H1 (cell line): ENCODE measurements at regions not wholly inside any gene's neighbourhood (a gene's known extent, or its start where the extent isn't known, plus 50 kb on each side); places are given as distances from the start of the nearest gene placed in this dataset.

Source experiments
- CTCF ChIA-PET: fragments of 300-600 bp; sonication (Branson Sonifier 250); formaldehyde crosslinking; loops from one replicate; lab custom pipeline; 2021; ENCODE audit not compliant: partially characterized antibody; lab: Charles Lee
- POLR2A ChIA-PET: fragments of 300-600 bp; sonication (Branson Sonifier 250); formaldehyde crosslinking; loops from one replicate; lab custom pipeline; 2021; ENCODE audit warnings: inconsistent platforms; ENCODE audit not compliant: partially characterized antibody; lab: Charles Lee
- DNase-seq, 2 experiments: peaks; one replicate each; pipeline versions ENCODE4 v3.0.0 to v3.0.0-alpha.2; 2010 to 2022; ENCODE audit warnings: low spot score in 2 of 2, low read depth in 1 of 2, mixed read lengths in 1 of 2
- FAIRE-seq: peaks from 2 replicates; lab custom pipeline; 2011; peaks lifted over from hg19 to GRCh38; lab: Jason Lieb, UNC
- H2AFZ ChIP-seq: 2 replicates; pipeline ENCODE4 v1.8.1; 2012; ENCODE audit warnings: low read length, inconsistent platforms
- H2AK5ac ChIP-seq: 2 replicates; pipeline ENCODE4 v1.6.1; 2013; ENCODE audit warnings: low read depth, low read length
- H2BK120ac ChIP-seq: replicated peaks from 2 replicates; pipeline ENCODE3; 2013; ENCODE audit warnings: low read depth, low read length, inconsistent platforms
- H2BK12ac ChIP-seq: 2 replicates; pipeline ENCODE4 v1.6.1; 2013; ENCODE audit warnings: low read depth, low read length
- H2BK15ac ChIP-seq: 2 replicates; pipeline ENCODE4 v1.6.1; 2013; ENCODE audit warnings: low read length
- H2BK20ac ChIP-seq: 2 replicates; pipeline ENCODE4 v1.6.1; 2013; ENCODE audit warnings: low read length
- H2BK5ac ChIP-seq: 2 replicates; pipeline ENCODE4 v1.6.1; 2013; ENCODE audit warnings: low read depth, low read length
- H3K14ac ChIP-seq: 2 replicates; pipeline ENCODE4 v1.6.1; 2013; ENCODE audit warnings: inconsistent platforms; ENCODE audit not compliant: insufficient read length
- H3K18ac ChIP-seq: 2 replicates; pipeline ENCODE4 v1.6.1; 2013; ENCODE audit warnings: low read length; ENCODE audit errors: extremely low read depth
- H3K23ac ChIP-seq: 2 replicates; pipeline ENCODE4 v1.6.1; 2013; ENCODE audit warnings: inconsistent platforms; ENCODE audit not compliant: insufficient read length
- H3K23me2 ChIP-seq: 2 replicates; pipeline ENCODE4 v1.6.1; 2013; ENCODE audit warnings: low read depth, low read length
- H3K27ac ChIP-seq: 2 replicates; pipeline ENCODE4 v1.6.1; 2011; ENCODE audit warnings: low read depth, low read length, inconsistent platforms
- H3K27me3 ChIP-seq, 4 experiments: replicated peaks in 1 of 4; 1 replicate in 1 of 4; 2 replicates in 3 of 4; pipeline versions ENCODE4 v1.6.1 to v1.8.1; 2011 to 2013; ENCODE audit warnings: low read length in 3 of 4, mild to moderate bottlenecking in 3 of 4, inconsistent platforms in 2 of 4, mixed read lengths in 2 of 4, moderate library complexity in 1 of 4; ENCODE audit not compliant: control insufficient read depth in 3 of 4, insufficient read depth in 3 of 4; ENCODE audit errors: extremely low read depth in 1 of 4
- H3K36me3 ChIP-seq, 4 experiments: 2 replicates each; pipeline versions ENCODE4 v1.6.1 to v1.8.1; 2011 to 2013; ENCODE audit warnings: mild to moderate bottlenecking in 4 of 4, low read length in 3 of 4, moderate library complexity in 2 of 4, control low read depth in 1 of 4, inconsistent platforms in 1 of 4; ENCODE audit not compliant: insufficient read depth in 4 of 4, control insufficient read depth in 2 of 4
- H3K4ac ChIP-seq: replicated peaks from 2 replicates; pipeline ENCODE3; 2013; ENCODE audit warnings: low read length, low read depth, mixed read lengths, inconsistent platforms; ENCODE audit not compliant: insufficient read length
- H3K4me1 ChIP-seq, 4 experiments: replicated peaks in 1 of 4; 1 replicate in 1 of 4; 2 replicates in 3 of 4; pipeline versions ENCODE4 v1.6.1 to v1.8.1; 2011 to 2013; ENCODE audit warnings: low read length in 3 of 4, inconsistent platforms in 2 of 4, mixed read lengths in 1 of 4; ENCODE audit not compliant: insufficient read depth in 4 of 4, control insufficient read depth in 3 of 4
- H3K4me2 ChIP-seq, 2 experiments: 2 replicates each; pipeline versions ENCODE4 v1.6.1 to v1.8.1; 2011 to 2013; ENCODE audit warnings: low read depth in 2 of 2, low read length in 2 of 2, control low read depth in 1 of 2, inconsistent platforms in 1 of 2, mild to moderate bottlenecking in 1 of 2; ENCODE audit not compliant: insufficient read depth in 1 of 2
- H3K4me3 ChIP-seq, 4 experiments: fragments of 200-600, 300-600 bp in 1 of 4; sonication (generic), shearing (Covaris generic), sonication (Bioruptor Twin) in 1 of 4; 2 replicates each; pipeline versions ENCODE4 v1.5.1 to v1.8.1; 2011 to 2016; ENCODE audit warnings: low read length in 4 of 4, low read depth in 3 of 4, control low read depth in 2 of 4, inconsistent platforms in 2 of 4, mild to moderate bottlenecking in 2 of 4, mixed read lengths in 1 of 4, moderate library complexity in 1 of 4; ENCODE audit not compliant: insufficient read depth in 2 of 4; ENCODE audit errors: extremely low read depth in 1 of 4
- H3K56ac ChIP-seq: replicated peaks from 2 replicates; pipeline ENCODE3; 2013; ENCODE audit warnings: low read depth, mild to moderate bottlenecking, mixed read lengths, low read length, inconsistent platforms; ENCODE audit not compliant: insufficient read length
- H3K79me1 ChIP-seq: 2 replicates; pipeline ENCODE4 v1.6.1; 2013; ENCODE audit warnings: low read depth, low read length, control low read depth
- H3K79me2 ChIP-seq, 2 experiments: 2 replicates each; pipeline versions ENCODE4 v1.6.1 to v1.8.1; 2012 to 2013; ENCODE audit warnings: low read length in 2 of 2, mild to moderate bottlenecking in 2 of 2, inconsistent platforms in 1 of 2; ENCODE audit not compliant: insufficient read depth in 2 of 2, control insufficient read depth in 1 of 2
- H3K9ac ChIP-seq, 4 experiments: replicated peaks in 1 of 4; 1 replicate in 1 of 4; 2 replicates in 3 of 4; pipeline versions ENCODE4 v1.6.1 to v1.8.1; 2011 to 2013; ENCODE audit warnings: low read depth in 3 of 4, low read length in 3 of 4, control low read depth in 2 of 4, mild to moderate bottlenecking in 2 of 4, moderate library complexity in 2 of 4, inconsistent platforms in 1 of 4; ENCODE audit errors: extremely low read depth in 1 of 4
- H3K9me3 ChIP-seq, 2 experiments: 2 replicates each; pipeline versions ENCODE4 v1.6.1 to v1.8.1; 2012 to 2013; ENCODE audit warnings: mild to moderate bottlenecking in 2 of 2, moderate library complexity in 2 of 2, control low read depth in 1 of 2, inconsistent platforms in 1 of 2, low read depth in 1 of 2, low read length in 1 of 2, mixed read lengths in 1 of 2; ENCODE audit not compliant: insufficient read depth in 2 of 2
- H4K20me1 ChIP-seq, 2 experiments: replicated peaks in 1 of 2; 2 replicates each; pipeline versions ENCODE3 to v1.8.1; 2011 to 2013; ENCODE audit warnings: inconsistent platforms in 2 of 2, low read length in 2 of 2, mild to moderate bottlenecking in 1 of 2; ENCODE audit not compliant: insufficient read depth in 2 of 2, control insufficient read depth in 1 of 2
- H4K5ac ChIP-seq: 2 replicates; pipeline ENCODE4 v1.6.1; 2013; ENCODE audit warnings: low read length, low read depth, mixed read lengths, inconsistent platforms; ENCODE audit not compliant: insufficient read length
- H4K8ac ChIP-seq: 2 replicates; pipeline ENCODE4 v1.8.0; 2013; ENCODE audit warnings: mild to moderate bottlenecking, moderate library complexity, low read length, inconsistent platforms; ENCODE audit not compliant: insufficient read depth; ENCODE audit errors: extremely low read depth
- H4K91ac ChIP-seq: replicated peaks from 2 replicates; pipeline ENCODE3; 2013; ENCODE audit warnings: low read length, mixed read lengths, inconsistent platforms; ENCODE audit not compliant: insufficient read length
- CHD1 ChIP-seq: IDR thresholded peaks from 2 replicates; pipeline ENCODE4 v1.6.1; 2012; ENCODE audit warnings: low read depth, low read length, improper control_type of control experiment
- KDM1A ChIP-seq: fragments of 200-600, 300-600 bp; sonication (generic); IDR thresholded peaks from 2 replicates; pipeline ENCODE4 v1.7.1; 2016; ENCODE audit warnings: mild to moderate bottlenecking, low read length, borderline replicate concordance
- NANOG ChIP-seq: IDR thresholded peaks from 2 replicates; pipeline ENCODE4 v1.6.1; 2011; ENCODE audit warnings: low read length, low read depth, mild to moderate bottlenecking, inconsistent platforms; ENCODE audit not compliant: insufficient read depth, poor library complexity, severe bottlenecking
- PHF8 ChIP-seq: fragments of 200-600 bp; sonication (generic); conservative IDR thresholded peaks from 2 replicates; pipeline ENCODE4 v1.7.1; 2012; ENCODE audit warnings: low read depth, mild to moderate bottlenecking, inconsistent platforms, low read length, moderate library complexity
- POU5F1 ChIP-seq: IDR thresholded peaks from 2 replicates; pipeline ENCODE4 v1.6.1; 2011; ENCODE audit warnings: low read depth, mild to moderate bottlenecking, low read length, moderate library complexity
- RBBP5 ChIP-seq: IDR thresholded peaks from 2 replicates; pipeline ENCODE4 v1.7.1; 2012; ENCODE audit warnings: low read depth, mild to moderate bottlenecking, inconsistent platforms, low read length, moderate library complexity, borderline replicate concordance
- RNF2 ChIP-seq: fragments of 200-900, 300-1000 bp; sonication (generic); IDR thresholded peaks from 2 replicates; pipeline ENCODE4 v1.7.1; 2016; ENCODE audit warnings: borderline replicate concordance, low read depth, mild to moderate bottlenecking, antibody characterized with exemption, low read length; ENCODE audit not compliant: poor library complexity, severe bottlenecking; ENCODE audit errors: missing control alignments
- SIX5 ChIP-seq: IDR thresholded peaks from 2 replicates; pipeline ENCODE4 v1.6.1; 2011; ENCODE audit warnings: mild to moderate bottlenecking, low read depth, low read length
- SRF ChIP-seq: IDR thresholded peaks from 2 replicates; pipeline ENCODE4 v1.6.1; 2011; ENCODE audit warnings: mild to moderate bottlenecking, low read depth, low read length, moderate library complexity
- TCF12 ChIP-seq: IDR thresholded peaks from 2 replicates; pipeline ENCODE4 v1.6.1; 2011; ENCODE audit warnings: low read depth, mild to moderate bottlenecking, low read length
- WGBS, 2 experiments: shearing (Covaris generic) in 1 of 2; methylation state at CpG; one replicate each; pipeline versions ENCODE4 v1.1.6 to v1.1.7; 2013 to 2015; ENCODE audit warnings: low lambda C conversion rate in 2 of 2, mixed read lengths in 2 of 2, inconsistent platforms in 1 of 2, low coverage in 1 of 2, missing lambda C conversion rate in 1 of 2; ENCODE audit not compliant: insufficient replicate concordance in 2 of 2, insufficient coverage in 1 of 2, insufficient read length in 1 of 2; ENCODE audit errors: extremely low coverage in 1 of 2, missing lambda C conversion rate in 1 of 2; 5-methylcytosine and 5-hydroxymethylcytosine counted together
- TF ChIP-seq, protein P1 (sequence below): IDR thresholded peaks from 2 replicates; pipeline ENCODE4 v1.6.1; 2011; ENCODE audit warnings: low read depth, mild to moderate bottlenecking, low read length; ENCODE audit not compliant: insufficient read depth
- TF ChIP-seq, protein P2 (sequence below): IDR thresholded peaks from 2 replicates; pipeline ENCODE4 v1.6.1; 2012; ENCODE audit warnings: inconsistent platforms

DNA sequence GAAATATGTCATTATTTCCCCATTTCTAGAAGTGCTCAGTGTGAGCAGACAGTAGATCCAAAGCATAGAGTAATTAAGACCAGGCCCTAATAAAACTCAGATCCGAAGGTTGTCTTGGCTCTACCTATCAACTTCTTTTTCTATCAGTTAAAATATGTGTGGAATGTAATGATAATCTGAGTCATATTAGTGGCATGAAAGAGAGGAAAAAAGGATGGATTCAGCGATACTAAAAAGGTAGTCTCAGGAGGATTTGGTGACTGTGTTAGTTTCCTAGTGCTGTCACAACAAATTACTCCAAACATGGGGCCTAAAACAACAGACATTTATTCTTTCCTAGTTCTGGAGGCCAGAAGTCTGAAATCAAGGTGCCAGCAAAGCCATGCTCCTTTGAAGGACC lies 103.7 kb upstream of the NABP1 start:
- POLR2A ChIA-PET = no interaction called here
- Histone ChIP-seq H3K9ac (no peak overlapping the region), H4K91ac (no peak overlapping the region), H3K18ac (no peak overlapping the region), H3K79me2 (no peaks in the 10 kb centered on the region), H2BK15ac (no peak overlapping the region), H3K4me1 (no peaks in the 10 kb centered on the region), H3K14ac (no peak overlapping the region), H4K8ac (no peak overlapping the region), H4K5ac (no peak overlapping the region), H4K20me1 (no peaks in the 10 kb centered on the region), H3K27me3 (peaks cover 0 to 1% (median 0%) of the 10 kb centered on the region in 4 experiments; a peak in 1 of 7 replicates), H3K9me3 (no peaks in the 10 kb centered on the region), H3K23ac (no peak overlapping the region), H3K79me1 (no peaks in the 10 kb centered on the region), H2BK20ac (no peak overlapping the region), H3K56ac (no peak overlapping the region), H2AFZ (no peak overlapping the region), H2BK120ac (no peak overlapping the region), H3K36me3 (no peaks in the 10 kb centered on the region), H3K27ac (no peak overlapping the region), H3K23me2 (no peaks in the 10 kb centered on the region), H2AK5ac (no peak overlapping the region), H3K4ac (no peak overlapping the region), H3K4me2 (no peak overlapping the region), H2BK12ac (no peak overlapping the region), H2BK5ac (no peak overlapping the region), H3K4me3 (no peak overlapping the region)
- 82% methylated on average over 2 of the region's 2 CpGs; no CpG with 5 or more reads in 1 of the 2 experiments for WGBS, 2 experiments
- FAIRE-seq (no peak), DNase-seq (no peak)
- no peak for TF ChIP-seq CHD1
- TF ChIP-seq KDM1A = no peak
- TF ChIP-seq PHF8 = no peak
- no peak for TF ChIP-seq SIX5
- TF ChIP-seq RBBP5 = no peak
- no peak for TF ChIP-seq RNF2
- TF ChIP-seq SRF = no peak
- TF ChIP-seq, protein P1, sequence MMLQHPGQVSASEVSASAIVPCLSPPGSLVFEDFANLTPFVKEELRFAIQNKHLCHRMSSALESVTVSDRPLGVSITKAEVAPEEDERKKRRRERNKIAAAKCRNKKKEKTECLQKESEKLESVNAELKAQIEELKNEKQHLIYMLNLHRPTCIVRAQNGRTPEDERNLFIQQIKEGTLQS = no peak
- TF ChIP-seq POU5F1 = no peak
- TF ChIP-seq, protein P2, sequence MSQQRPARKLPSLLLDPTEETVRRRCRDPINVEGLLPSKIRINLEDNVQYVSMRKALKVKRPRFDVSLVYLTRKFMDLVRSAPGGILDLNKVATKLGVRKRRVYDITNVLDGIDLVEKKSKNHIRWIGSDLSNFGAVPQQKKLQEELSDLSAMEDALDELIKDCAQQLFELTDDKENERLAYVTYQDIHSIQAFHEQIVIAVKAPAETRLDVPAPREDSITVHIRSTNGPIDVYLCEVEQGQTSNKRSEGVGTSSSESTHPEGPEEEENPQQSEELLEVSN = no peak
- TF ChIP-seq TCF12 = no peak
- no peak for TF ChIP-seq NANOG
- CTCF ChIA-PET = interaction anchor here (0.6 to 2.4 kb wide), 5 partner anchors 7 to 231 kb away, joined by 3 to 8 read pairs (median 4); no protein-coding TSS in a partner anchor
